H7 (cell line): ENCODE measurements at regions not wholly inside any gene's neighbourhood (a gene's known extent, or its start where the extent isn't known, plus 50 kb on each side); places are given as distances from the start of the nearest gene placed in this dataset.

Source experiments
- DNase-seq: peaks from one replicate; pipeline ENCODE4 v3.0.0; 2012
- H3K27me3 ChIP-seq: 2 replicates; pipeline ENCODE4 v1.6.0; 2011; ENCODE audit warnings: mild to moderate bottlenecking, low read length; ENCODE audit not compliant: control insufficient read depth, insufficient read depth
- H3K36me3 ChIP-seq: replicated peaks from 2 replicates; pipeline ENCODE4 v1.5.1; 2011; ENCODE audit warnings: low read length; ENCODE audit not compliant: control insufficient read depth, insufficient read depth
- H3K4me3 ChIP-seq: 2 replicates; pipeline ENCODE4 v1.5.1; 2011; ENCODE audit warnings: low read depth, mild to moderate bottlenecking, control low read depth, low read length, moderate library complexity; ENCODE audit not compliant: insufficient read depth

- DNase-seq = no peak
- Histone ChIP-seq H3K27me3 (no peaks in the 10 kb centered on the region), H3K4me3 (no peak overlapping the region), H3K36me3 (no peaks in the 10 kb centered on the region)
Observed at GRCh38 chr7:156234192-156234591, 406.4 kb upstream of the RNF32 start.

- Histone ChIP-seq H3K4me3 (no peak overlapping the region), H3K27me3 (no peaks in the 10 kb centered on the region), H3K36me3 (no peaks in the 10 kb centered on the region)
- DNase-seq = peak; percentile 49
Observed at GRCh38 chr7:156232931-156233705, 407.5 kb upstream of the RNF32 start.

- Histone ChIP-seq H3K4me3 (no peak overlapping the region), H3K36me3 (no peaks in the 10 kb centered on the region)
- DNase-seq = no peak
Observed at GRCh38 chr7:156230576-156230975, 410.0 kb upstream of the RNF32 start.

GRCh38 chr7:156224833-156225225 lies 412.6 kb upstream of the SHH start:
- Histone ChIP-seq H3K4me3 (no peak overlapping the region), H3K27me3 (no peaks in the 10 kb centered on the region), H3K36me3 (no peaks in the 10 kb centered on the region)
- no peak for DNase-seq

More at GRCh38 chr7:156230576-156230975, 410.0 kb upstream of the RNF32 start:
- H3K27me3 ChIP-seq = no peaks in the 10 kb centered on the region

DNA sequence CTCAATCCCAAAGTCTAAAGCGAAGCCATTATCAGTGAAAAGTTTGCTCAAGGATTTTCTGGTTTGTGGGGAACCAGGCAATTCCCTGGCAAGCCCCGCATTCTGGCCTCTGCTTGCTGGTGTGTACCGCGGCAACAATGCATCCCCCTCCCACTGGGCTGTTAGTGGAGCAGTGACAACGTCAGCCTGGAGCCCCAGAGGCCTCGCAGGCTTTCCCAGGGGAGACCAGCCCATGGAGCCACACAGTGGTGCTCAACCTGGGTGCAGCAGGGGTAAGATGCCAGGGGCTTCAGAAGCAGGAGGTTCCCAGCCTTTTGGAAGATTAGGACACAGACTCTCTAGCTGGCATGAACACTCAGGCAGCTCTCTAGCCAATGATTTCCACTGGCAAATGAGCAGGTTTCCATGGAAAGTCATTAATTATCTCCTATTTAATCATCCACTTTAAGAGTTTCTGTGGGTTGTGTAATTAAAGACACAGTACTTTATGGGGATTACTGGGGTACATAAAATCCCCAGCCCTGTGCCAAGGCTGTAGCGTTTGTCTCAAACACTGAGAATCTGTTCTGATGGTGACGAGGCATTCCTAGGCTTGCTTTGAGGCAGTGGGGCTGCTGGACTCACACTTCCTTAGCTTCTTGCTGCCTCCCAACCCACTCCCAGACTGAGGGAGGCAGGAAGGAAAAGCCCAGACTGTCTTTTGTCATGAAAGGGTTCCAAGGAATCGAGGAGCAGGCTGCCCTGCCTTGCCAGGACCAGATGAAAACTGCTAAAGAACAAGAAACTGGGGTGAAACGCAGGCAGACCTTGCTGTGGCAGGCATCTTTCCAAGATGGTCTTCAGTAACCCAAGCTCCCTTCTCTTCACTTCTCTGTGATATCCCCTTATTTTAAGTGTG lies 411.9 kb upstream of the SHH start:
- Histone ChIP-seq H3K36me3 (no peaks in the 10 kb centered on the region), H3K4me3 (no peak overlapping the region), H3K27me3 (no peaks in the 10 kb centered on the region)
- DNase-seq = no peak

- Histone ChIP-seq H3K36me3 (no peaks in the 10 kb centered on the region), H3K27me3 (no peaks in the 10 kb centered on the region), H3K4me3 (no peak overlapping the region)
- no peak for DNase-seq
Observed at GRCh38 chr7:156222611-156223010, 410.3 kb upstream of the SHH start.

DNA sequence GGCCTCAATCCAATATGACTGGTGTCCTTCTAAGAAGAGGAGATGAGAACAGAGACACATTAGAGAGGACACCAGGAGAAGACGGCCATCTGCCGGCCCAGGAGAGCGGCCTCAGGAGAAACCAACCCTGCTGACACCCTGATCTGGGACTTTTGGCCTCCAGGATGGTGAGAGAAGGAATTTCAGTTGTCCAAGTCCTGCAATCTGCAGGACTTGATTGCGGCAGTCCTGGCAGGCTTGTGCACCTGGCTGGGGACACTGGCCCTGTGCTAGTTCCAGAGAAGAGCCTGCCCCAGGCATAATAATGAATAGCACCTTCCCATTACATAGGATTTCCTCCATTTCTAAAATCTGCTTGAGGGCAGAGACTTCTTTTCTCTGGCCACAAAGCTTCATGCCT lies 409.9 kb upstream of the SHH start:
- H3K36me3 ChIP-seq = no peaks in the 10 kb centered on the region
- H3K4me3 ChIP-seq = no peak overlapping the region
- no peak for DNase-seq
- no peaks in the 10 kb centered on the region for H3K27me3 ChIP-seq

DNA sequence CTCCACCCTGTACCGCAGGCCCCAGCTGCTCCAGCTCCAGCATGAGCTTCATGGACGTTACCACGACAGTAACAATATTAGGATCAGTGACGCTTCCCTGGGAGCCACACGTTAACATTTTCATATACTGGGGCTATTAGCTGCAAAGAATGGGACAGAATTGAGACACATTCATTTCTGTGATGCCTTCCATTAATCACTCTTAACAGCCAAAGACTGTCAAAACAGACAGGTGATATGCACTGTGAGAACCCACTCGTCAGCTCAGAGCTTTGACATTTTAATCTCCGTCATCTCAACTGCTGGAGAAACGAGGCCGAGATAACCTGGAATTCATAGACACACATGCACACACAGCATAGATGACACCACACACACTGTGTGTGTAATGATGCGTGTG lies 408.4 kb upstream of the SHH start:
- H3K36me3 ChIP-seq = no peaks in the 10 kb centered on the region
- no peak overlapping the region for H3K4me3 ChIP-seq
- no peak for DNase-seq
- no peaks in the 10 kb centered on the region for H3K27me3 ChIP-seq

GRCh38 chr7:156220078-156220605 lies 407.9 kb upstream of the SHH start:
- no peak for DNase-seq
- no peaks in the 10 kb centered on the region for H3K27me3 ChIP-seq
- H3K4me3 ChIP-seq = no peak overlapping the region

DNA sequence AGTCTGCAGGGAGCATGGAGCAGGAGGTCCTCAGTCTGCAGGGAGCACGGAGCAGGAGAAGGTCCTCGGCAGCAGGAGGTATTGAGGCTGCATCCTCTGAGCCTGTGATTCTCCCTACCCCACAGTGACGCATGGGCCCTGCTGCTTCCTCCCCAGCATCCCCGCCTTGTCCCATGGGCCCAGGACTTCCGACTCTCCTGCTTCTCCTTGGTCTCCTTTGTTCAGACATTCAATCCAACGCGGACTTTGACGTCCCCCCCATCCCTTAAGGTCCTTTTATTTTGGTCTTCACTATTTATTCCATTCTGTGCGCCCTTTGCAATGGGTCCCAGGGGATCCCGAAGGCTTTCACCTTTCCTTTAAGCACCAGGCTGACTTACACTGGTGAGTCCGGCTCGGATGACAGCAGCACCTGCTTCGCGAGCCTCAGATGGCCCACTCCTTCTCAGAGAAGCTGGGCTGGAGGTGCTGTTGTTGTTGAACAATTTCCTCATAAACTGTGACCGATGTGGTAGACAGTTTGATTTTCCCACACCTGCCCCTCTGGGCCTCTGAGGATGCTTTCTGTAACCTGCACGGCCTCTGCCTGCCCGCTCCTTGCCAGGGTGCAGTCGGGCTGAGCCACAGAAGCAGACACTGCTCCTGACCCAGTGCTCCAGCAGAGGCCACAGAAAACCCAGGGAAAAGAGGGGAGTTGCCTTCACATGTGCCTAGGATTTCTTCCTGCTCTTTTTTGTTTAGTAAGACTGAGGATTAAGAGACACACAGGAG lies 407.2 kb upstream of the SHH start:
- H3K4me3 ChIP-seq = no peak overlapping the region
- no peak for DNase-seq
- no peaks in the 10 kb centered on the region for H3K36me3 ChIP-seq
- no peaks in the 10 kb centered on the region for H3K27me3 ChIP-seq

More at GRCh38 chr7:156220078-156220605, 407.9 kb upstream of the SHH start:
- no peaks in the 10 kb centered on the region for H3K36me3 ChIP-seq

DNA sequence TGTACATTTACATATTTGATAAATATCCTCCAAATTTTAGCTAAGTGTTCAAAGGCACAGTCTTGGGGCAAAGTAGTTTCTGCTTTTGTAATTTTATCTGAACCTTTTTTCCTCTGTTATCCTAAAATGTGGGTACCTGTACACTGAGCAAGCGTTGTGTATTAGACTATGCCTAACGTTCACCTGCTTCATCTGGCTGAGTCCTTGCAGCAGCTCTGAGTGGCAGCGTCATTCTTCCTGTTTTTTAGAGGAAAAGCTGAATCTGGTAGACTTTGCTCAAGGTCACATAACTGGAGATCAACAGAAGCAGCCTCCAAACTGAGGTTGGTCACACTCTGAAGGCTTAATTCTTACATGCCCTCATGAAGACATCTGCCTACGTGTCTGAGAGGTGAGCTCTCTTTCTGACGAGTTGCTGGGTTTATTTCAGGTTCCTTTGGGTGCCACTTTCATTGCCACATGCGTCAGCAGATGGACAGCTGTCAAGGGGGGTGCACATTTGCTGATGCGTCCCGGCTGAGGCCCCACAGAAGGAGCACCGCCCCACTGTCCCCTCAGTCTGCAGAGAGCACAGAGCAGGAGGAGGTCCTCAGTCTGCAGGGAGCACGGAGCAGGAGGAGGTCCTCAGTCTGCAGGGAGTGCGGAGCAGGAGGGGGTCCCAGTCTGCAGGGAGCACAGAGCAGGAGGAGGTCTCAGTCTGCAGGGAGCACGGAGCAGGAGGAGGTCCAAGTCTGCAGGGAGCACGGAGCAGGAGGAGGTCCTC lies 406.5 kb upstream of the SHH start:
- DNase-seq = no peak
- no peak overlapping the region for H3K4me3 ChIP-seq
- no peaks in the 10 kb centered on the region for H3K27me3 ChIP-seq
- no peaks in the 10 kb centered on the region for H3K36me3 ChIP-seq

DNA sequence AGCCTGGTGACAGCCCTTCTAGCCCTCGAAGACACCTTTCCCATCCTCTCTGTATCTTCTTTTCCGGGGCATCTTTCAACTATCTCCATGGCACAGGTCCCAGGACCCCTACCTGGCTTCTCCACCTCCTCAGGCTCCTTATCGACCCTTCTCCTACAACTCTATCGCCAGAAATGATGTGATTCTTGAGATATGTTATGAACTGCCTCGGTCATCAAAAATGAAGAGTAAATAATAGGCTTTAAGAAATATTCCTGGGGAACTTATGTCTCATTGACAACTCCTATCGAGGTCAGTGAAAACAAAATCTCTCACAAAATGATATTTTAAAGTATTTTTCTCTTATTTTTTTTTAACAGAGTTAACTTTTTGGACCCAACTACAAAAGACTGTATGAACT lies 405.5 kb upstream of the SHH start:
- no peaks in the 10 kb centered on the region for H3K36me3 ChIP-seq
- H3K27me3 ChIP-seq = no peaks in the 10 kb centered on the region
- DNase-seq = no peak
- H3K4me3 ChIP-seq = no peak overlapping the region

DNA sequence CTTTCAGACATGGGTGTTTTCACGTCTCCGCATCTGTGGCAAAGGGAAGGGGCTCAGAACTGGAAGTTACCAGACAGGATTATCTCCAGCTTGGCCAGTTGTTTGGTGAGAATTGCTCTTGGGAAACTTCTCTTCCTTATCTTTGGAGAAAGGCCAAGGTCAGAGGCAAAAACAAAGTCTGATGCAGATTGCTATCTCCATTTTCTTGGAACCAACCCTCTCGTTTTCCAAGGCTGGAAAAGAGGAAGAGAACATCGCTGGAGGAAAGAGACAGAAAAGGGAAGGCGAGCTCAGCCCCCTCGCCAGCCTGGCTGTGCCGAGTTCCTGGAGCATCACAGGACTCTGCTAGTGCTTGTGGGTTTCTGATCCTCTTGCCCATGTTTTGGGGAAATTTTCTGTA lies 396.8 kb upstream of the SHH start:
- no peak overlapping the region for H3K4me3 ChIP-seq
- H3K36me3 ChIP-seq = no peaks in the 10 kb centered on the region
- no peaks in the 10 kb centered on the region for H3K27me3 ChIP-seq
- DNase-seq = no peak

- no peaks in the 10 kb centered on the region for H3K27me3 ChIP-seq
- DNase-seq = no peak
- H3K4me3 ChIP-seq = no peak overlapping the region
- H3K36me3 ChIP-seq = no peaks in the 10 kb centered on the region
Observed at GRCh38 chr7:156207306-156207705, 395.0 kb upstream of the SHH start.
